ENCODE measurements at regions not wholly inside any gene's neighbourhood (a gene's known extent, or its start where the extent isn't known, plus 50 kb on each side); places are given as distances from the start of the nearest gene placed in this dataset.

DNA sequence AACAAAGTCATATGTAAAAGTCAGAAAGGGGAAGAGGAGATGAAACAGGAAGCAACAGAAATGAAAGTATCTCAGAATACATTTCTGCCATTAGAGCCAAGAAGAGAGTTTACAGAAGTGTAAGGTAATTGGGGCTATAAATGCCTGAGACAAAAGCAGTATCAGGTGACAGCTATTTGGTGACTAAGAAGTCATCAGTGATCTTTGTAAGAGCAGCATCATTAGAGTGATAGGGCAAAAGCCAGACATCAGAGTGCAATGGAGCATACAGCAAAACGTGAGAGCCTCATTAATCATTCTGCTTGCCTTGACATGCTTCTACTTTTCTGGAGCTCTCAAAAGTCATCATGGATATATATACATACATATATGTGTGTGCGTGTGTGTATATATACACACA lies 804.7 kb upstream of the PIK3C3 start:
- TF ChIP-seq CTCF (conservative IDR thresholded peaks at IDR 0.05; ENCODE audit: low read length) (no peak), EZH2phosphoT487 (IDR thresholded peaks at IDR 0.05; ENCODE audit: borderline replicate concordance, low read depth, low read length) (no peak)
- DNase-seq (ENCODE audit: low spot score) = no peak
- Histone ChIP-seq H3K4me3 (ENCODE audit: low read depth, low read length, poor library complexity, severe bottlenecking) (no peak overlapping the region), H3K4me1 (ENCODE audit: insufficient read depth, low read length, poor library complexity, severe bottlenecking) (no peaks in the 10 kb centered on the region), H3K9me3 (ENCODE audit: low read length) (no peaks in the 10 kb centered on the region), H3K4me2 (ENCODE audit: low read length) (no peak overlapping the region), H2AFZ (ENCODE audit: low read length) (no peak overlapping the region), H4K20me1 (ENCODE audit: insufficient read depth, low read length) (no peaks in the 10 kb centered on the region), H3K27ac (ENCODE audit: low read depth, low read length, poor library complexity, severe bottlenecking) (no peak overlapping the region), H3K36me3 (ENCODE audit: insufficient read depth, low read length) (no peaks in the 10 kb centered on the region), H3K9me2 (ENCODE audit: insufficient read depth, low read length) (no peaks in the 10 kb centered on the region), H3K79me2 (ENCODE audit: insufficient read depth, low read depth, low read length) (no peaks in the 10 kb centered on the region)
- no TSS peak for BruUV-seq (replicated peaks)
- CTCF ChIA-PET (ENCODE audit: unreplicated experiment) = no interaction called here
- POLR2A ChIA-PET = no interaction called here
- intact Hi-C loops (cut with micrococcal nuclease; ENCODE audit: unreplicated experiment) = no loop called here

DNA sequence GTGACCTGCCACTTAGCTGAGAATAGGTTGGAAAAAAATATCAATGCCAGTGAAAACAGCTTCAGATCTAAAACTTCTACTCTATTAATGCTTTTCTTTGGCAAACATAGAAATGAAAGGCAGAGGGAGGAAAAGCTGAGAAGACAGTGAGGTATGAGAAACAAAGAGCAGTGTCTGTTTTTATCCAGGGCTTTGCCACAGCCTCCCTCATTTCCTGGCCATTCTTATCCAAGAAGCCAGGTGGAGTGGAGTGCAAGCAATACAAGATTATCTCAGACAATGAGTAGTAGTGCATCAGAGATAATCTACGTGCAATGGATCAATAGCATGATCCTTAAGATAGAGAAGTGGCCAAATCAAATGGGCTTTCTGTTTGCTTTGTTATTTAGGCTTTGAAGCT lies 808.7 kb upstream of the PIK3C3 start:
- CTCF ChIA-PET (ENCODE audit: unreplicated experiment) = no interaction called here
- BruUV-seq (replicated peaks) = no TSS peak
- intact Hi-C loops (cut with micrococcal nuclease; ENCODE audit: unreplicated experiment) = no loop called here

DNA sequence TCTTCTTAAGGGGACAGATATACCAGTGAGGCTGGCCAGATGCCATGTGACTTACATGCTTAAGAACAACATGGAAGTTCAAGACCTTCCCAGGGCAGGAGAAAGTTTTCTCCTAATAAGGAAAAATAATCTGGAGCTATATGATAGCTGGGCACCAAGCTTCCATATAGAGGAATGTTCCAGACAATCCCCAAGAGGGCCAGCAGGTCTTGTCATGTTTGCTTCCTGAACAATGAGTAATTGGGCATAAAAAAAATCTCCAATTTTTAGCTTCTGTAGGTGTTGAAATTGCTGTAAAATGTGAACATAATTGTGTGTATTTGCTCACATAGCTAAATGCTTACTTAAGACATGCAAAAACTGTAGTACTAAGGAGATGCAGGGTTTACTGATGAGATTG lies 809.5 kb upstream of the PIK3C3 start:
- H3K9me2 ChIP-seq (ENCODE audit: insufficient read depth, low read length) = no peaks in the 10 kb centered on the region
- H2AFZ ChIP-seq (ENCODE audit: low read length) = no peak overlapping the region
- H3K36me3 ChIP-seq (ENCODE audit: insufficient read depth, low read length) = no peaks in the 10 kb centered on the region
- BruUV-seq (replicated peaks) = no TSS peak
- no peak overlapping the region for H3K4me2 ChIP-seq (ENCODE audit: low read length)
- intact Hi-C loops (cut with micrococcal nuclease; ENCODE audit: unreplicated experiment) = no loop called here
- POLR2A ChIA-PET = no interaction called here
- no peaks in the 10 kb centered on the region for H3K9me3 ChIP-seq (ENCODE audit: low read length)
- TF ChIP-seq EZH2phosphoT487 (IDR thresholded peaks at IDR 0.05; ENCODE audit: borderline replicate concordance, low read depth, low read length) (no peak), CTCF (conservative IDR thresholded peaks at IDR 0.05; ENCODE audit: low read length) (no peak)
- DNase-seq (ENCODE audit: low spot score) = no peak
- H3K4me3 ChIP-seq (ENCODE audit: low read depth, low read length, poor library complexity, severe bottlenecking) = no peak overlapping the region
- H3K4me1 ChIP-seq (ENCODE audit: insufficient read depth, low read length, poor library complexity, severe bottlenecking) = no peaks in the 10 kb centered on the region
- H3K79me2 ChIP-seq (ENCODE audit: insufficient read depth, low read depth, low read length) = no peaks in the 10 kb centered on the region
- CTCF ChIA-PET (ENCODE audit: unreplicated experiment) = no interaction called here
- no peak overlapping the region for H3K27ac ChIP-seq (ENCODE audit: low read depth, low read length, poor library complexity, severe bottlenecking)
- H4K20me1 ChIP-seq (ENCODE audit: insufficient read depth, low read length) = no peaks in the 10 kb centered on the region

More for the DNA sequence above, 808.7 kb upstream of the PIK3C3 start:
- no peak overlapping the region for H2AFZ ChIP-seq (ENCODE audit: low read length)
- no peak overlapping the region for H3K4me3 ChIP-seq (ENCODE audit: low read depth, low read length, poor library complexity, severe bottlenecking)
- H3K9me2 ChIP-seq (ENCODE audit: insufficient read depth, low read length) = no peaks in the 10 kb centered on the region
- H3K4me1 ChIP-seq (ENCODE audit: insufficient read depth, low read length, poor library complexity, severe bottlenecking) = no peaks in the 10 kb centered on the region
- H3K36me3 ChIP-seq (ENCODE audit: insufficient read depth, low read length) = no peaks in the 10 kb centered on the region
- TF ChIP-seq CTCF (conservative IDR thresholded peaks at IDR 0.05; ENCODE audit: low read length) = no peak
- no peak for TF ChIP-seq EZH2phosphoT487 (IDR thresholded peaks at IDR 0.05; ENCODE audit: borderline replicate concordance, low read depth, low read length)
- no peaks in the 10 kb centered on the region for H4K20me1 ChIP-seq (ENCODE audit: insufficient read depth, low read length)
- DNase-seq (ENCODE audit: low spot score) = no peak
- POLR2A ChIA-PET = no interaction called here
- H3K4me2 ChIP-seq (ENCODE audit: low read length) = no peak overlapping the region
- no peaks in the 10 kb centered on the region for H3K79me2 ChIP-seq (ENCODE audit: insufficient read depth, low read depth, low read length)
- no peaks in the 10 kb centered on the region for H3K9me3 ChIP-seq (ENCODE audit: low read length)
- no peak overlapping the region for H3K27ac ChIP-seq (ENCODE audit: low read depth, low read length, poor library complexity, severe bottlenecking)
